Tibial nerve (tissue), 3 donors: ENCODE measurements at regions not wholly inside any gene's neighbourhood (a gene's known extent, or its start where the extent isn't known, plus 50 kb on each side); places are given as distances from the start of the nearest gene placed in this dataset.

Experiments
- POLR2A ChIP-seq, 2 donors: fragments of 450-650 bp; IDR thresholded peaks; one replicate each; pipeline ENCODE4 v1.6.1; 2017; ENCODE audit warnings: antibody characterized with exemption in 2 of 2, mild to moderate bottlenecking in 2 of 2, moderate library complexity in 2 of 2
- TF ChIP-seq, protein P1 (sequence below), 5 experiments: fragments of 200-600 bp in 3 of 5; fragments of 450-650 bp in 2 of 5; sonication (generic) in 3 of 5; IDR thresholded peaks; one replicate each; pipeline ENCODE4 v1.5.1; 2016 to 2019; ENCODE audit warnings: antibody characterized with exemption in 5 of 5, mild to moderate bottlenecking in 3 of 5, moderate library complexity in 2 of 5

DNA sequence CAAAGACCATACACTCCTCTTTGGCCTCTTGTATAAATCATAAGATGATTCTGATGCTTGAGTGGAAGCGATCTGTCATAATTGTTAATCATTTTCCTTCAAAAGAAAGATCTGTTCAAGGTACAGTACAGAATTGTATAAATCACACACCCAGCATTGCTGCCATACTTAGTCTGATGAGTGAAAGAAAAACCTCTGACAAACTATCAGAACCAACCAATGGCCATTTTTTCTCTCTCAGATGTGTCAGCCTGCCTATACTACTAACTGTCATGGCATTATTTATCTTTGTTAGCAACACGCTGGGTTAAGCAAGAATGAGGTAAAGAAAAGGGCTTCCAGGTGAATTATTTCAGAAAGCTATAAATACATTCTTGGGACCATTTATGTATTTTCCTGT lies 1112.7 kb upstream of the TENM4 start:
- TF ChIP-seq POLR2A (IDR thresholded peaks at IDR 0.05) = no peak
- TF ChIP-seq, protein P1, sequence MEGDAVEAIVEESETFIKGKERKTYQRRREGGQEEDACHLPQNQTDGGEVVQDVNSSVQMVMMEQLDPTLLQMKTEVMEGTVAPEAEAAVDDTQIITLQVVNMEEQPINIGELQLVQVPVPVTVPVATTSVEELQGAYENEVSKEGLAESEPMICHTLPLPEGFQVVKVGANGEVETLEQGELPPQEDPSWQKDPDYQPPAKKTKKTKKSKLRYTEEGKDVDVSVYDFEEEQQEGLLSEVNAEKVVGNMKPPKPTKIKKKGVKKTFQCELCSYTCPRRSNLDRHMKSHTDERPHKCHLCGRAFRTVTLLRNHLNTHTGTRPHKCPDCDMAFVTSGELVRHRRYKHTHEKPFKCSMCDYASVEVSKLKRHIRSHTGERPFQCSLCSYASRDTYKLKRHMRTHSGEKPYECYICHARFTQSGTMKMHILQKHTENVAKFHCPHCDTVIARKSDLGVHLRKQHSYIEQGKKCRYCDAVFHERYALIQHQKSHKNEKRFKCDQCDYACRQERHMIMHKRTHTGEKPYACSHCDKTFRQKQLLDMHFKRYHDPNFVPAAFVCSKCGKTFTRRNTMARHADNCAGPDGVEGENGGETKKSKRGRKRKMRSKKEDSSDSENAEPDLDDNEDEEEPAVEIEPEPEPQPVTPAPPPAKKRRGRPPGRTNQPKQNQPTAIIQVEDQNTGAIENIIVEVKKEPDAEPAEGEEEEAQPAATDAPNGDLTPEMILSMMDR (IDR thresholded peaks at IDR 0.05) = no peak
